Testis (tissue), 2 donors: ENCODE measurements at regions not wholly inside any gene's neighbourhood (a gene's known extent, or its start where the extent isn't known, plus 50 kb on each side); places are given as distances from the start of the nearest gene placed in this dataset.
"Not testable (repeated sequence)": the region's sequence is repeated elsewhere in the genome, so short reads cannot be mapped to it uniquely, and the experiment has no call there.

Experiments used
- DNase-seq: peaks from one replicate; pipeline ENCODE4 v3.0.0-alpha.2; 2019
- H3K27ac ChIP-seq, 2 donors: fragments of 200-600 bp; sonication (generic); one replicate each; pipeline ENCODE4 v1.5.1; 2019
- H3K27me3 ChIP-seq: fragments of 200-600 bp; sonication (generic); one replicate; pipeline ENCODE4 v1.5.1; 2019
- H3K36me3 ChIP-seq: fragments of 200-600 bp; sonication (generic); one replicate; pipeline ENCODE4 v1.5.1; 2017; ENCODE audit warnings: low read depth; ENCODE audit errors: missing control alignments
- H3K4me1 ChIP-seq: fragments of 200-600 bp; sonication (generic); one replicate; pipeline ENCODE4 v1.5.1; 2019
- H3K4me3 ChIP-seq, 2 donors: fragments of 200-600 bp; sonication (generic); one replicate each; pipeline ENCODE4 v1.5.1; 2017 to 2019
- H3K9me3 ChIP-seq: fragments of 200-600 bp; sonication (generic); one replicate; pipeline ENCODE4 v1.5.1; 2017
- POLR2A ChIP-seq: fragments of 450-650 bp; IDR thresholded peaks from one replicate; pipeline ENCODE4 v1.6.1; 2017; ENCODE audit warnings: antibody characterized with exemption, mild to moderate bottlenecking, moderate library complexity
- WGBS, 2 donors: methylation state at CpG; one replicate each; pipeline ENCODE4 v1.1.5; 2018; 5-methylcytosine and 5-hydroxymethylcytosine counted together
- intact Hi-C: fragments of 100-400 bp; cut with DNase I; formaldehyde crosslinking; loops from one replicate; pipeline ENCODE4 v1.15.1; 2023; ENCODE audit warnings: low total_unique reads
- TF ChIP-seq, protein P1 (sequence below), 3 experiments: fragments of 450-650 bp in 2 of 3; fragments of 200-600 bp in 1 of 3; sonication (generic) in 1 of 3; IDR thresholded peaks; one replicate each; pipeline ENCODE4 v1.5.1; 2016 to 2019; ENCODE audit warnings: antibody characterized with exemption in 3 of 3, mild to moderate bottlenecking in 2 of 3, moderate library complexity in 1 of 3

DNA sequence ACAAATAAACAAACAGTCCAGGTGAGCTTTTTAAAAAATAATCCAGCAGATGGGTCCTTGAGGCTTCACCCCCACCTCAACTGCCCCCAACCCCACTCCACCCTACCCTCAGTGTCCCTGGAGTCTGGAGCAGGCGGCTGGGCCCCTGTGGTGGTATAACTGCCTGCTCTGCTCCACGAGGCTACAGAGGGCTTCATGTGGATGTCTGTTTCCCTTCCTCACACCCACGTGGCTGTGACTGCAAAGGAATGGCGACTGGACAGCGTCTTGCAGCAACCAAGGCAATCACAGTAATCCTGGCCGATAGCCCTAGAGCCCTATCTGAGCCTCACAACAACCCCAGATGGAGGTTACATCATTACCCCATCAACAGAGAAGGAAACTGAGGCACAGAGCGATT, 76.5 kb downstream of the SLC2A10 start:
- no peaks in the 10 kb centered on the region for H3K36me3 ChIP-seq
- H3K4me1 ChIP-seq: peaks cover 4% of the 10 kb centered on the region
- TF ChIP-seq, protein P1, sequence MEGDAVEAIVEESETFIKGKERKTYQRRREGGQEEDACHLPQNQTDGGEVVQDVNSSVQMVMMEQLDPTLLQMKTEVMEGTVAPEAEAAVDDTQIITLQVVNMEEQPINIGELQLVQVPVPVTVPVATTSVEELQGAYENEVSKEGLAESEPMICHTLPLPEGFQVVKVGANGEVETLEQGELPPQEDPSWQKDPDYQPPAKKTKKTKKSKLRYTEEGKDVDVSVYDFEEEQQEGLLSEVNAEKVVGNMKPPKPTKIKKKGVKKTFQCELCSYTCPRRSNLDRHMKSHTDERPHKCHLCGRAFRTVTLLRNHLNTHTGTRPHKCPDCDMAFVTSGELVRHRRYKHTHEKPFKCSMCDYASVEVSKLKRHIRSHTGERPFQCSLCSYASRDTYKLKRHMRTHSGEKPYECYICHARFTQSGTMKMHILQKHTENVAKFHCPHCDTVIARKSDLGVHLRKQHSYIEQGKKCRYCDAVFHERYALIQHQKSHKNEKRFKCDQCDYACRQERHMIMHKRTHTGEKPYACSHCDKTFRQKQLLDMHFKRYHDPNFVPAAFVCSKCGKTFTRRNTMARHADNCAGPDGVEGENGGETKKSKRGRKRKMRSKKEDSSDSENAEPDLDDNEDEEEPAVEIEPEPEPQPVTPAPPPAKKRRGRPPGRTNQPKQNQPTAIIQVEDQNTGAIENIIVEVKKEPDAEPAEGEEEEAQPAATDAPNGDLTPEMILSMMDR (IDR thresholded peaks at IDR 0.05): no peak
- TF ChIP-seq POLR2A: no peak
- DNase-seq: no peak
- intact Hi-C loops: no loop called here
- H3K9me3 ChIP-seq: no peaks in the 10 kb centered on the region
- WGBS, 2 donors: 78 to 84% methylated on average over 6 to 7 of the region's 7 CpGs
- H3K4me3 ChIP-seq: no peak overlapping the region
- no peak overlapping the region for H3K27ac ChIP-seq
- no peaks in the 10 kb centered on the region for H3K27me3 ChIP-seq

DNA sequence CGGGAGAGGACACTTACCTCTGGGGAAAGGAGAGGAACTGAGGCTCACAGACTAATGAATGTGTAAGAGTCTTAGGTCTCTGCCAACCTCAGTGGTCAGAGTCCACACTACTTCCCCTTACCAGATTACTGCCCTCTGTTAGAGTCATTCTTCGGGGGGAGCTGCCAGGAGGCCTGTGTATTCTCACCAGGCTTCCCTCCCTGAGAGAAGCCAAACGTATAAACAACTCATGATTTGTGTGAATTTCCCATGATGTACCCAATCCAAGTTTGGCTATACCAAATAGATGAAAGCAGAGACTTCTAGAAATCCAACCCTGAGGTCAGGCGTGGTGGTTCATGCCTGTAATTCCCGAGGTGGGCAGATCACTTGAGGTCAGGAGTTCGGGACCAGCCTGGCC, 77.1 kb downstream of the SLC2A10 start:
- intact Hi-C loops: no loop called here
- TF ChIP-seq, protein P1 (IDR thresholded peaks at IDR 0.05): no peak
- no peak for TF ChIP-seq POLR2A
- Histone ChIP-seq H3K4me3 (no peak overlapping the region), H3K36me3 (no peaks in the 10 kb centered on the region), H3K4me1 (peaks cover 4% of the 10 kb centered on the region), H3K27ac (no peak overlapping the region), H3K27me3 (no peaks in the 10 kb centered on the region), H3K9me3 (no peaks in the 10 kb centered on the region)
- 74 to 89% methylated on average over 6 of the region's 6 CpGs for WGBS, 2 donors
- DNase-seq: no peak

DNA sequence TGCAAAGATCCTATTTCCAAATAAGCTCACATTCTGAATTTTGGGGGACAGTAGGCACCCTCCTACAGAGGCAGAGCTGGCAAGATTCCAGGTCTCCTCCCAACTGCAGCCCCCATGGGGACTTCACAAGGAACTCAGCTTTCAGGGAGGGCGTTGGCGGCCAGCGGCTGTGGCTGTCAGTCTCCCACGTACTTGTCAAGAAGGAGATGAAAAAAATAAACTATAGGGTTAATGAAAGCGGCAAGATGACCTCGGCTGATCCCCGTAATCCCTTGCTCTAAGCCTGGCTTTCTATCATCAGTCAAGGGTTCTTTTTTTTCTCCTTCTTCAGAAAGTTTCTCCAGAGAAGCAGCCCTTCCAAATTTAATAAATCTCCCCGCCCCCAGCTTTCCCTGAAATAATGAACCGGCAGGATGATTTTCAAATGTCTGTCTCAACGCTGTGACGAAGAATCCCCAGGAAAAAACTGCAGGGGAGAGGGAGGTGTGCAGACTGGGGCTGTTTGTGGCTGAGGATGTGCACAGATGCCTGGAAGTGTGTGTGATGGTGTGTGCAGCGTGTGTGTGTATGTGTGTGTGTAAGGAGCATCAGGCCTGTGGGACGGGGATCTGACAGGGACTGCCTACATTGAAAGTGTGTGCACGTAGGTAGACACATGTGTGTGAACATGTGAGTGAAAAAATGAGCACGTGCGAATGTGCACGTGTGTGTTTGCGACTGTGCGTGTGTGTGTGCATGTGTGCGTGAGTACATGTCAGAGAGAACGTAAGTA, 78.7 kb downstream of the SLC2A10 start:
- H3K4me3 ChIP-seq: no peak overlapping the region
- H3K27ac ChIP-seq: no peak overlapping the region
- H3K36me3 ChIP-seq: no peaks in the 10 kb centered on the region
- H3K27me3 ChIP-seq: no peaks in the 10 kb centered on the region
- intact Hi-C loops: no loop called here
- 45 to 51% methylated on average over 21 of the region's 21 CpGs for WGBS, 2 donors
- no peaks in the 10 kb centered on the region for H3K9me3 ChIP-seq
- TF ChIP-seq POLR2A: no peak
- TF ChIP-seq, protein P1 (IDR thresholded peaks at IDR 0.05): no peak
- DNase-seq: no peak
- peaks cover 4% of the 10 kb centered on the region for H3K4me1 ChIP-seq

DNA sequence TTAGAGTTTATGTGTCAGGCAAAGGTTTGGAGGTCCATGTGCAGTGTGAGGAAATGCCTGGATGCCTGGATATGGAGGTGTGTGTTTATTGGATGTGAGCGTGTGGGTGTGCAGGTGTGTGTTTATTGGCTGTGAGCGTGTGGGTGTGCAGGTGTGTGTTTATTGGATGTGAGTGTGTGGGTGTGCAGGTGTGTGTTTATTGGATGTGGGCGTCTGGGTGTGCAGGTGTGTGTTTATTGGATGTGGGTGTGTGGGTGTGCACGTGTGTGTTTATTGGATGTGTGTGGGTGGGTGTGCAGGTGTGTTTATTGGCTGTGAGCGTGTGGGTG, 79.3 kb downstream of the SLC2A10 start:
- H3K27ac ChIP-seq, H3K4me1 ChIP-seq, H3K4me3 ChIP-seq, DNase-seq, H3K27me3 ChIP-seq, H3K36me3 ChIP-seq, intact Hi-C loops, H3K9me3 ChIP-seq: not testable (repeated sequence)
- WGBS, 2 donors: 58 to 65% methylated on average over 5 of the region's 5 CpGs

DNA sequence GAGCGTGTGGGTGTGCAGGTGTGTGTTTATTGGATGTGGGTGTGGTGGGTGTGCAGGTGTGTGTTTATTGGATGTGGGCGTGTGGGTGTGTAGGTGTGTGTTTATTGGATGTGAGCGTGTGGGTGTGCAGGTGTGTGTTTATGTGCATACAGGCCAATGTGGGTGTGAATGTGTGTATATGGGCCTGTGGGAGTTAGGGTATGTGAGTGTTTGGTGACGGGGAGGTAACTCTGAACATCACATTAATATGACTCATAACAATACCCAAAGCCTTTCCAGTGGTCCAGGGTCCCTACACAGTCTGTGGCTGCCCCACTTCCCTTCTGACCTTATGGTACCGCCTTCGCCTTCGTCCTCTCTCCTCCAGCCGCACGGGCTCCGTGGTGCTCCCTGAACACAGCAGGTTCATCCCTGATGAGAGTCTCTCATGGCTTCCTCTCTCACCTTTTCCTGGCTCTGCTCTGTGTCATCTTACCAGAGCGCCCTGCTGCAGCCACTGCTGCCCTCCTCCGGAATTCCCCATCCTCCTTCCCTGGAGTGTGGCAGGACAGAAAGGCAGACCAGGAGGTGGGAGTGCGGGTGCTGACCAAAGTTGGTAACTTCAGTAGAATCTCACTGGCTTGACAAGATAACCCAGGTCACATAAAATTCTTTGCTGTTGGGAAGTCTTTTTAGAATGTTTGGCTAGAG, 80.0 kb downstream of the SLC2A10 start:
- TF ChIP-seq POLR2A: no peak
- TF ChIP-seq, protein P1 (IDR thresholded peaks at IDR 0.05): no peak
- Histone ChIP-seq H3K4me1 (peaks cover 4% of the 10 kb centered on the region), H3K9me3 (no peaks in the 10 kb centered on the region), H3K27me3 (no peaks in the 10 kb centered on the region), H3K27ac (no peak overlapping the region), H3K36me3 (no peaks in the 10 kb centered on the region), H3K4me3 (no peak overlapping the region)
- DNase-seq: peak; percentile 42
- intact Hi-C loops: no loop called here
- 54 to 60% methylated on average over 13 of the region's 13 CpGs for WGBS, 2 donors
